GM23338 (cell line): ENCODE measurements at regions not wholly inside any gene's neighbourhood (a gene's known extent, or its start where the extent isn't known, plus 50 kb on each side); places are given as distances from the start of the nearest gene placed in this dataset.

Experiments used
- CREB1 ChIP-seq: fragments of 250-450 bp; sonication (Bioruptor Pico); IDR thresholded peaks from 2 replicates; pipeline ENCODE4 v1.5.0; 2020; ENCODE audit warnings: low read depth, mild to moderate bottlenecking, moderate library complexity
- CTCF ChIP-seq, 2 experiments: fragments of 200-600 bp in 1 of 2; sonication (generic) in 1 of 2; conservative IDR thresholded peaks; 2 replicates each; pipeline versions ENCODE4 v1.5.1 to v1.6.1; 2016 to 2017; ENCODE audit warnings: antibody characterized with exemption in 2 of 2, low read depth in 2 of 2, mild to moderate bottlenecking in 2 of 2, moderate library complexity in 1 of 2
- ETS1 ChIP-seq: IDR thresholded peaks from 2 replicates; pipeline ENCODE4 v1.6.1; 2016; ENCODE audit warnings: antibody characterized with exemption
- EZH2 ChIP-seq: fragments of 200-600 bp; sonication (generic); IDR thresholded peaks from one replicate; pipeline ENCODE4 v1.8.0; 2017; ENCODE audit warnings: antibody characterized with exemption, mild to moderate bottlenecking, low read depth; ENCODE audit not compliant: unreplicated experiment
- EZH2phosphoT487 ChIP-seq: fragments of 200-600 bp; sonication (generic); IDR thresholded peaks from one replicate; pipeline ENCODE4 v1.8.1; 2018; ENCODE audit warnings: antibody characterized with exemption; ENCODE audit not compliant: unreplicated experiment
- JUNB ChIP-seq: IDR thresholded peaks from one replicate; pipeline ENCODE4 v1.6.1; 2016; ENCODE audit warnings: antibody characterized with exemption; ENCODE audit not compliant: unreplicated experiment
- POLR2AphosphoS5 ChIP-seq: IDR thresholded peaks from 2 replicates; pipeline ENCODE4 v1.6.1; 2016; ENCODE audit warnings: antibody characterized with exemption, low read depth
- REST ChIP-seq: IDR thresholded peaks from one replicate; pipeline ENCODE4 v1.6.1; 2018; ENCODE audit warnings: antibody characterized with exemption; ENCODE audit not compliant: unreplicated experiment
- ZNF114 ChIP-seq: fragments of 250-450 bp; sonication (Bioruptor Pico); IDR thresholded peaks from 2 replicates; pipeline ENCODE4 v1.5.0; 2020; ENCODE audit warnings: mild to moderate bottlenecking, moderate library complexity

GRCh38 chr10:36221101-36221500 is 579.0 kb upstream of the FZD8 start:
- TF ChIP-seq CTCF (conservative IDR thresholded peaks at IDR 0.05; ENCODE audit: low read depth in 2 of 2) (no peak), POLR2AphosphoS5 (no peak), EZH2 (no peak), REST (no peak), ZNF114 (CRISPR knock-in tag) (no peak), ETS1 (no peak), JUNB (no peak), EZH2phosphoT487 (no peak), CREB1 (CRISPR knock-in tag) (no peak)
